ENCODE measurements at regions not wholly inside any gene's neighbourhood (a gene's known extent, or its start where the extent isn't known, plus 50 kb on each side); places are given as distances from the start of the nearest gene placed in this dataset.

DNA sequence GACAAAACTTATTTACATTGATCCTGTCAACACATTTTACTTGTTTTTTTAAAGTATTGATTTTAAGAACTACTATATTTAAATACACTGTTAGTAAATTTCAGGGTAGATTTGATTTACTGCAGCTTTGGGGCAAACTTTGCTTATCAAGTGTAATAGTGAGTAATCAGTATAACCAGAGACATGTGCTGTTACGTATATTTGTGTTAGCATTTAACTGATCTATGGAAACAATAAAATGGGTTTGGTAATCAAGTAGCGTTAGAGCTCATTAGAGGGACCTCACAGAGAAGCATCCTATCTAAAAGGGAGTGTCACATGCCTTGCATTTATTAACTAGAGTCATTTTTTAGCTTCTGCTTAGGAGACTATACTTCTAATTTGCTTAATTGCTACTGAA is 131.5 kb upstream of the ALCAM start:
- Histone ChIP-seq H3K27ac (no peak overlapping the region), H3K4me3 (no peak overlapping the region), H3K27me3 (no peaks in the 10 kb centered on the region), H3K4me1 (no peaks in the 10 kb centered on the region), H3K9me3 (no peaks in the 10 kb centered on the region), H3K36me3 (no peaks in the 10 kb centered on the region)
- DNase-seq (ENCODE audit: low spot score in 2 of 2) = no peak
- intact Hi-C loops (cut with DNase I) = no loop called here
- TF ChIP-seq, protein P1, sequence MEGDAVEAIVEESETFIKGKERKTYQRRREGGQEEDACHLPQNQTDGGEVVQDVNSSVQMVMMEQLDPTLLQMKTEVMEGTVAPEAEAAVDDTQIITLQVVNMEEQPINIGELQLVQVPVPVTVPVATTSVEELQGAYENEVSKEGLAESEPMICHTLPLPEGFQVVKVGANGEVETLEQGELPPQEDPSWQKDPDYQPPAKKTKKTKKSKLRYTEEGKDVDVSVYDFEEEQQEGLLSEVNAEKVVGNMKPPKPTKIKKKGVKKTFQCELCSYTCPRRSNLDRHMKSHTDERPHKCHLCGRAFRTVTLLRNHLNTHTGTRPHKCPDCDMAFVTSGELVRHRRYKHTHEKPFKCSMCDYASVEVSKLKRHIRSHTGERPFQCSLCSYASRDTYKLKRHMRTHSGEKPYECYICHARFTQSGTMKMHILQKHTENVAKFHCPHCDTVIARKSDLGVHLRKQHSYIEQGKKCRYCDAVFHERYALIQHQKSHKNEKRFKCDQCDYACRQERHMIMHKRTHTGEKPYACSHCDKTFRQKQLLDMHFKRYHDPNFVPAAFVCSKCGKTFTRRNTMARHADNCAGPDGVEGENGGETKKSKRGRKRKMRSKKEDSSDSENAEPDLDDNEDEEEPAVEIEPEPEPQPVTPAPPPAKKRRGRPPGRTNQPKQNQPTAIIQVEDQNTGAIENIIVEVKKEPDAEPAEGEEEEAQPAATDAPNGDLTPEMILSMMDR (IDR thresholded peaks at IDR 0.05) = no peak

DNA sequence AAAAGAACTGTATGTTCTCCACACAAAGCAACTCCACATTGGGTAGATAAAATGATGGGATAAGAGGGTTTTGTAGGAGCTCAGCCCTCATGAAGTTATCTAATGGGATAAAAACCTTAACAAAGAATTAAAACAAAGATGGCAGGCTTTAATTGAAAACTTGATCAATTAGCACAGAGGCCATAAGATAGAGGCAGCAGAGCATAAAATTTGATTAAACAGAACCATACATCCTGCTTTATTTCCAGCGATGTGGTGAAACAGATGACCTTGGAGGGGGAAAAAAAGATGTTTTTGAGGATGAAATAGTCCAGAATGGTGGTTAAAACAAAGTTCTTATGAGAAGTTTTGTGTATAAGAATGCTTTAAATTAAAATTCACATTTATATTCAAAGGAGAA is 130.9 kb upstream of the ALCAM start:
- Histone ChIP-seq H3K36me3 (no peaks in the 10 kb centered on the region), H3K4me1 (no peaks in the 10 kb centered on the region), H3K27me3 (no peaks in the 10 kb centered on the region), H3K9me3 (no peaks in the 10 kb centered on the region), H3K4me3 (no peak overlapping the region), H3K27ac (no peak overlapping the region)
- DNase-seq (ENCODE audit: low spot score in 2 of 2) = no peak
- TF ChIP-seq, protein P1 (IDR thresholded peaks at IDR 0.05) = no peak
- intact Hi-C loops (cut with DNase I) = no loop called here

DNA sequence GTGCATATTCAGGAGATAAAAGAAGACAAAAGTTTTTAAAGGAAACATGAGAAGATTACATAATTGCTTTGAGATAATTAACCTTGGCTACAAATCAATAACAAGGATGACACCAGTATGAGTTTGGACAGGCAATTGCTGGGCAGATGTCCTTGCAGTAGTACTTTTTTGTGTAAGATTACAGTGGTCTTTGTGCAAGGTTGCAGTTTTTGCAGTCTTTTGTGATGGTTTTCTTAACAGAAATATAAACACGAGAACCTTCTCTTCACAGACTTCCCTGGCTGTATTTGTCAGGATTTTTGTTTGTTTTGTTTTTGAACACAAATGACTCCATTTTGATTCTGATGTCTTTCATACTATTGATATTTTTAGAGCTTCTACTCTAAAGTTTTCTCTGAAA is 128.3 kb upstream of the ALCAM start:
- no peaks in the 10 kb centered on the region for H3K4me1 ChIP-seq
- intact Hi-C loops (cut with DNase I) = no loop called here
- H3K4me3 ChIP-seq = no peak overlapping the region
- H3K36me3 ChIP-seq = no peaks in the 10 kb centered on the region
- no peaks in the 10 kb centered on the region for H3K9me3 ChIP-seq
- H3K27me3 ChIP-seq = no peaks in the 10 kb centered on the region
- no peak overlapping the region for H3K27ac ChIP-seq
- TF ChIP-seq, protein P1 (IDR thresholded peaks at IDR 0.05) = no peak
- no peak for DNase-seq (ENCODE audit: low spot score in 2 of 2)

DNA sequence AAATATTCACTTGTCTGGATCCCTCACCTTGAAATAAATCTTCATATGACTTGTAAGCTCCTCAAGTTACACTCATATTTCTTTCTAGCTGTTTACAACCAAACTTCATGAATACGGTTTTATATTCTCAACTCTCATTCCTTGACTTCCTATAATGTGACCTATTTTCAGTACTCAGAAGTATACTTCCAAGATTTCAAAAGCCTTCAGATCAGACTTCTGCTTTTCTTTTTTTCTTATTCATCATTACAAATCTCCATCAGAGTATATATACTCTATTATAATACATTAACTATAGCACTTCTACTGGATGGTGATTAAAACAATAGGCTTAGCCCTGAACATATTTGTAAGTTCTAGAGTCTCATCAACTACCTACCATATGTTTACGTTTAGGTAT is 123.6 kb upstream of the ALCAM start:
- Histone ChIP-seq H3K27me3 (no peaks in the 10 kb centered on the region), H3K9me3 (no peaks in the 10 kb centered on the region), H3K4me3 (no peak overlapping the region), H3K36me3 (no peaks in the 10 kb centered on the region), H3K4me1 (no peaks in the 10 kb centered on the region), H3K27ac (no peak overlapping the region)
- no peak for DNase-seq (ENCODE audit: low spot score in 2 of 2)
- TF ChIP-seq, protein P1 (IDR thresholded peaks at IDR 0.05) = no peak
- intact Hi-C loops (cut with DNase I) = no loop called here

DNA sequence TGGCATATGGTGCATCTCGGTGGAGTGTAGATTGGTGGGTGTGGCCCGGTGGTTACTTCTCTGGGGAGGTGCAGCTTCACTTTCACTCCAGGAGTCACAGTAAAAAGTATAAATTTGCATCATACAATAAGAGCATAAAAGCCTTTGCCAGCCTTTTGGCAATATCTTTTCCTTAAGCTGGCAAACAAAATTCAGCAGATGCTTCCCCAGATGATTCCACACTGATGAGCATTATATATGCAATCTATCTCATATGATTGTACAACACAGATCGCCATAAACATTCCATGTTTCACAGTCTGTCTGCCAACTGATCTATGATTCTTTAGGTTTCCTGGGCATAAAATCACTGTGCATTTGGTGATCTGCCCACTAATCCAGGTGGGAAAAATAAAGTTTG is 120.2 kb upstream of the ALCAM start:
- TF ChIP-seq, protein P1 (IDR thresholded peaks at IDR 0.05) = no peak
- Histone ChIP-seq H3K9me3 (peaks cover 0 to 9% of the 10 kb centered on the region in 2 donors), H3K4me1 (no peaks in the 10 kb centered on the region), H3K27ac (no peak overlapping the region), H3K27me3 (no peaks in the 10 kb centered on the region), H3K4me3 (no peak overlapping the region), H3K36me3 (no peaks in the 10 kb centered on the region)
- intact Hi-C loops (cut with DNase I) = no loop called here
- no peak for DNase-seq (ENCODE audit: low spot score in 2 of 2)

DNA sequence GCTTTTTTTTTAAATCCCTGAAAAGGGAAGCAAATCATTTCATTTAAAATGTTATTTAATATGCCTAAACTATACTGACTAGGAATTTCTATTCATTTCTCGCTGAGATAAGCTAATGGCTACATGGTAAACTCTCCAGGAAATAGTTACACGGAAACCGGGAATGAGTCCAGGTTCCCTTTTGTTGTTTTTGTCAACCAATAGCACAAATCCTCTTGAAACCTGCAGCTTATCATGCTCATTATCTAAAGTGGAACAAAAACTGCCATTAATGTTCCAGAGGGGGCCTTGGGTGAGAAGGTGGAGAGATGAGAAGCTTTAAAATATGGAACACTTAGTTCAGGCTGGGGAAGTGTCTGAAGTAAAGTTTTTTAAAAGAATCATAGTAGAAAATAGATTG is 113.5 kb upstream of the ALCAM start:
- peaks cover 0 to 3% of the 10 kb centered on the region in 2 donors for H3K4me1 ChIP-seq
- H3K27ac ChIP-seq = no peak overlapping the region
- H3K36me3 ChIP-seq = no peaks in the 10 kb centered on the region
- intact Hi-C loops (cut with DNase I) = no loop called here
- H3K4me3 ChIP-seq = no peak overlapping the region
- H3K9me3 ChIP-seq = peaks cover 0 to 9% of the 10 kb centered on the region in 2 donors
- TF ChIP-seq, protein P1 (IDR thresholded peaks at IDR 0.05) = no peak
- H3K27me3 ChIP-seq = no peaks in the 10 kb centered on the region
- DNase-seq (ENCODE audit: low spot score in 2 of 2) = no peak

All from ascending aorta (tissue), 2 donors.